ENCODE measurements at regions not wholly inside any gene's neighbourhood (a gene's known extent, or its start where the extent isn't known, plus 50 kb on each side); places are given as distances from the start of the nearest gene placed in this dataset.

- DNase-seq (ENCODE audit: low spot score, unreplicated experiment): no peak
- no peak overlapping the region for H3K27ac Mint-ChIP-seq
Measured at GRCh38 chr5:89972901-89973300, 436.7 kb downstream of the CETN3 start.

GRCh38 chr5:89968958-89969381 is 440.6 kb downstream of the CETN3 start:
- no peaks in the 10 kb centered on the region for H3K4me1 Mint-ChIP-seq (ENCODE audit: low read depth)
- no peaks in the 10 kb centered on the region for H3K27me3 Mint-ChIP-seq
- H3K27ac Mint-ChIP-seq: no peak overlapping the region
- no peak for TF ChIP-seq CTCF (IDR thresholded peaks at IDR 0.05; ENCODE audit: unreplicated experiment)
- H3K9me3 Mint-ChIP-seq (ENCODE audit: low read depth): no peaks in the 10 kb centered on the region
- H3K36me3 Mint-ChIP-seq (ENCODE audit: insufficient read depth): no peaks in the 10 kb centered on the region
- no peak overlapping the region for H3K4me3 Mint-ChIP-seq (ENCODE audit: low read depth)
- no peak for DNase-seq (ENCODE audit: low spot score, unreplicated experiment)

More at GRCh38 chr5:89972901-89973300, 436.7 kb downstream of the CETN3 start:
- Mint-ChIP-seq H3K4me3 (ENCODE audit: low read depth) (no peak overlapping the region), H3K27me3 (no peaks in the 10 kb centered on the region), H3K36me3 (ENCODE audit: insufficient read depth) (no peaks in the 10 kb centered on the region), H3K4me1 (ENCODE audit: low read depth) (no peaks in the 10 kb centered on the region), H3K9me3 (ENCODE audit: low read depth) (no peaks in the 10 kb centered on the region)
- no peak for TF ChIP-seq CTCF (IDR thresholded peaks at IDR 0.05; ENCODE audit: unreplicated experiment)

- Mint-ChIP-seq H3K27me3 (no peaks in the 10 kb centered on the region), H3K27ac (no peak overlapping the region), H3K4me1 (ENCODE audit: low read depth) (no peaks in the 10 kb centered on the region), H3K9me3 (ENCODE audit: low read depth) (no peaks in the 10 kb centered on the region), H3K36me3 (ENCODE audit: insufficient read depth) (no peaks in the 10 kb centered on the region), H3K4me3 (ENCODE audit: low read depth) (no peak overlapping the region)
- no peak for TF ChIP-seq CTCF (IDR thresholded peaks at IDR 0.05; ENCODE audit: unreplicated experiment)
- no peak for DNase-seq (ENCODE audit: low spot score, unreplicated experiment)
Measured at GRCh38 chr5:89967771-89968444, 441.6 kb downstream of the CETN3 start.

- Mint-ChIP-seq H3K4me1 (ENCODE audit: low read depth) (no peaks in the 10 kb centered on the region), H3K4me3 (ENCODE audit: low read depth) (no peak overlapping the region), H3K27ac (no peak overlapping the region), H3K36me3 (ENCODE audit: insufficient read depth) (no peaks in the 10 kb centered on the region), H3K9me3 (ENCODE audit: low read depth) (no peaks in the 10 kb centered on the region), H3K27me3 (no peaks in the 10 kb centered on the region)
- no peak for DNase-seq (ENCODE audit: low spot score, unreplicated experiment)
- no peak for TF ChIP-seq CTCF (IDR thresholded peaks at IDR 0.05; ENCODE audit: unreplicated experiment)
Measured at GRCh38 chr5:89956838-89957237, 452.7 kb downstream of the CETN3 start.

GRCh38 chr5:89954916-89955315 is 454.6 kb downstream of the CETN3 start:
- no peaks in the 10 kb centered on the region for H3K9me3 Mint-ChIP-seq (ENCODE audit: low read depth)
- no peak overlapping the region for H3K4me3 Mint-ChIP-seq (ENCODE audit: low read depth)
- no peak for TF ChIP-seq CTCF (IDR thresholded peaks at IDR 0.05; ENCODE audit: unreplicated experiment)
- H3K27ac Mint-ChIP-seq: peak overlapping the region; percentile 60
- no peak for DNase-seq (ENCODE audit: low spot score, unreplicated experiment)
- H3K36me3 Mint-ChIP-seq (ENCODE audit: insufficient read depth): no peaks in the 10 kb centered on the region
- H3K4me1 Mint-ChIP-seq (ENCODE audit: low read depth): no peaks in the 10 kb centered on the region
- H3K27me3 Mint-ChIP-seq: no peaks in the 10 kb centered on the region
